ENCODE measurements at regions not wholly inside any gene's neighbourhood (a gene's known extent, or its start where the extent isn't known, plus 50 kb on each side); places are given as distances from the start of the nearest gene placed in this dataset.

- no peak for TF ChIP-seq CTCF (IDR thresholded peaks at IDR 0.05)
Measured at GRCh38 chr4:66328803-66329574, 658.7 kb upstream of the EPHA5 start.

GRCh38 chr4:66307641-66308438 is 637.6 kb upstream of the EPHA5 start:
- no peak for TF ChIP-seq CTCF (IDR thresholded peaks at IDR 0.05)

GRCh38 chr4:66300336-66300934 is 630.1 kb upstream of the EPHA5 start:
- no peak for TF ChIP-seq CTCF (IDR thresholded peaks at IDR 0.05)

- no peak for TF ChIP-seq CTCF (IDR thresholded peaks at IDR 0.05)
Measured at GRCh38 chr4:66298569-66298968, 628.3 kb upstream of the EPHA5 start.

- no peak for TF ChIP-seq CTCF (IDR thresholded peaks at IDR 0.05)
Measured at GRCh38 chr4:66297703-66298102, 627.4 kb upstream of the EPHA5 start.

- no peak for TF ChIP-seq CTCF (IDR thresholded peaks at IDR 0.05)
Measured at GRCh38 chr4:66294638-66295037, 624.3 kb upstream of the EPHA5 start.

GRCh38 chr4:66284991-66285451 is 614.7 kb upstream of the EPHA5 start:
- TF ChIP-seq CTCF (IDR thresholded peaks at IDR 0.05) = no peak
